CD14-positive monocyte (primary cell): ENCODE measurements at regions not wholly inside any gene's neighbourhood (a gene's known extent, or its start where the extent isn't known, plus 50 kb on each side); places are given as distances from the start of the nearest gene placed in this dataset.
"Not testable (repeated sequence)": the region's sequence is repeated elsewhere in the genome, so short reads cannot be mapped to it uniquely, and the experiment has no call there.

Experiments used
- DNase-seq, 3 donors: peaks; one replicate each; pipeline ENCODE4 v3.0.0-alpha.2; 2011 to 2022
- H2AFZ ChIP-seq: 2 replicates; pipeline ENCODE4 v1.6.0; 2012; ENCODE audit warnings: mild to moderate bottlenecking, low read depth, low read length, inconsistent platforms; ENCODE audit not compliant: insufficient read depth, poor library complexity, severe bottlenecking
- H3K27ac ChIP-seq, 2 donors: 1 replicate in 1 of 2; 2 replicates in 1 of 2; pipeline ENCODE4 v1.5.1; 2012 to 2013; ENCODE audit warnings: low read length in 2 of 2, control low read depth in 1 of 2, inconsistent platforms in 1 of 2, low read depth in 1 of 2, mild to moderate bottlenecking in 1 of 2
- H3K27me3 ChIP-seq, 2 donors: one replicate each; pipeline versions ENCODE4 v1.6.0 to v1.6.1; 2011 to 2013; ENCODE audit warnings: low read length in 2 of 2; ENCODE audit not compliant: control insufficient read depth in 2 of 2, insufficient read depth in 2 of 2
- H3K36me3 ChIP-seq, 2 donors: replicated peaks in 1 of 2; 1 replicate in 1 of 2; 2 replicates in 1 of 2; pipeline versions ENCODE4 v1.5.1 to v1.6.1; 2012 to 2013; ENCODE audit warnings: low read length in 2 of 2, control low read depth in 1 of 2, inconsistent platforms in 1 of 2, mild to moderate bottlenecking in 1 of 2; ENCODE audit not compliant: insufficient read depth in 2 of 2, control insufficient read depth in 1 of 2
- H3K4me1 ChIP-seq, 2 donors: 1 replicate in 1 of 2; 2 replicates in 1 of 2; pipeline versions ENCODE4 v1.5.1 to v1.6.1; 2012 to 2013; ENCODE audit warnings: low read length in 2 of 2, control low read depth in 1 of 2, inconsistent platforms in 1 of 2, mild to moderate bottlenecking in 1 of 2, moderate library complexity in 1 of 2; ENCODE audit not compliant: insufficient read depth in 2 of 2, control insufficient read depth in 1 of 2
- H3K4me2 ChIP-seq: replicated peaks from 2 replicates; pipeline ENCODE3; 2012; ENCODE audit warnings: low read length, moderate library complexity, mild to moderate bottlenecking; ENCODE audit not compliant: poor library complexity, severe bottlenecking; ENCODE audit errors: extremely low read depth
- H3K4me3 ChIP-seq, 3 experiments: fragments of 200-600 bp in 1 of 3; sonication (generic) in 1 of 3; replicated peaks in 1 of 3; 1 replicate in 2 of 3; 2 replicates in 1 of 3; pipeline ENCODE4 v1.5.1; 2011 to 2013; ENCODE audit warnings: low read length in 3 of 3, mild to moderate bottlenecking in 3 of 3, control low read depth in 2 of 3, low read depth in 2 of 3, inconsistent platforms in 1 of 3, moderate library complexity in 1 of 3
- H3K79me2 ChIP-seq: 2 replicates; pipeline ENCODE4 v1.6.0; 2012; ENCODE audit warnings: mild to moderate bottlenecking, control low read depth, inconsistent platforms, low read length, moderate library complexity; ENCODE audit not compliant: insufficient read depth
- H3K9ac ChIP-seq: 2 replicates; pipeline ENCODE4 v1.6.0; 2017; ENCODE audit warnings: low read length, mild to moderate bottlenecking; ENCODE audit not compliant: insufficient read depth, poor library complexity, severe bottlenecking
- H3K9me3 ChIP-seq, 2 donors: replicated peaks in 1 of 2; 1 replicate in 1 of 2; 2 replicates in 1 of 2; pipeline versions ENCODE4 v1.5.1 to v1.6.1; 2012 to 2013; ENCODE audit warnings: low read length in 2 of 2, control low read depth in 1 of 2; ENCODE audit not compliant: control insufficient read depth in 1 of 2, insufficient read depth in 1 of 2
- H4K20me1 ChIP-seq: 2 replicates; pipeline ENCODE4 v1.6.0; 2012; ENCODE audit warnings: mild to moderate bottlenecking, low read length, control low read depth, moderate library complexity; ENCODE audit not compliant: insufficient read depth
- H3K27ac Mint-ChIP-seq, 7 donors: one replicate each; pipeline ENCODE4 v1.8.0; 2020; ENCODE audit warnings: mild to moderate bottlenecking in 7 of 7, mixed read lengths in 7 of 7, moderate library complexity in 6 of 7, inconsistent platforms in 2 of 7
- H3K27me3 Mint-ChIP-seq, 3 donors: one replicate each; pipeline ENCODE4 v1.8.0; 2021 to 2022; ENCODE audit warnings: low read depth in 3 of 3, mild to moderate bottlenecking in 3 of 3, mixed read lengths in 3 of 3, moderate library complexity in 3 of 3, inconsistent platforms in 1 of 3
- H3K36me3 Mint-ChIP-seq, 2 donors: one replicate each; pipeline ENCODE4 v1.8.0; 2020; ENCODE audit warnings: mixed read lengths in 2 of 2, inconsistent platforms in 1 of 2, mild to moderate bottlenecking in 1 of 2
- H3K4me1 Mint-ChIP-seq: one replicate; pipeline ENCODE4 v1.8.0; 2020; ENCODE audit warnings: mild to moderate bottlenecking, mixed read lengths
- H3K4me3 Mint-ChIP-seq, 2 donors: one replicate each; pipeline ENCODE4 v1.8.0; 2020; ENCODE audit warnings: mild to moderate bottlenecking in 2 of 2, mixed read lengths in 2 of 2, moderate library complexity in 1 of 2
- H3K9me3 Mint-ChIP-seq, 7 donors: one replicate each; pipeline ENCODE4 v1.8.0; 2020 to 2022; ENCODE audit warnings: mixed read lengths in 7 of 7, mild to moderate bottlenecking in 6 of 7, moderate library complexity in 6 of 7, inconsistent platforms in 2 of 7
- WGBS: methylation state at CpG from one replicate; pipeline ENCODE4 v1.1.5; 2013; ENCODE audit warnings: missing lambda C conversion rate; ENCODE audit not compliant: insufficient coverage; 5-methylcytosine and 5-hydroxymethylcytosine counted together
- intact Hi-C, 2 donors: fragments of 100-400 bp; cut with micrococcal nuclease; formaldehyde crosslinking; loops; one replicate each; pipeline versions ENCODE4 v1.15.0 to v1.15.1; 2023
- TF ChIP-seq, protein P1 (sequence below): fragments of 200-600 bp; IDR thresholded peaks from one replicate; pipeline ENCODE4 v1.8.0; 2022; ENCODE audit warnings: antibody characterized with exemption, mild to moderate bottlenecking

DNA sequence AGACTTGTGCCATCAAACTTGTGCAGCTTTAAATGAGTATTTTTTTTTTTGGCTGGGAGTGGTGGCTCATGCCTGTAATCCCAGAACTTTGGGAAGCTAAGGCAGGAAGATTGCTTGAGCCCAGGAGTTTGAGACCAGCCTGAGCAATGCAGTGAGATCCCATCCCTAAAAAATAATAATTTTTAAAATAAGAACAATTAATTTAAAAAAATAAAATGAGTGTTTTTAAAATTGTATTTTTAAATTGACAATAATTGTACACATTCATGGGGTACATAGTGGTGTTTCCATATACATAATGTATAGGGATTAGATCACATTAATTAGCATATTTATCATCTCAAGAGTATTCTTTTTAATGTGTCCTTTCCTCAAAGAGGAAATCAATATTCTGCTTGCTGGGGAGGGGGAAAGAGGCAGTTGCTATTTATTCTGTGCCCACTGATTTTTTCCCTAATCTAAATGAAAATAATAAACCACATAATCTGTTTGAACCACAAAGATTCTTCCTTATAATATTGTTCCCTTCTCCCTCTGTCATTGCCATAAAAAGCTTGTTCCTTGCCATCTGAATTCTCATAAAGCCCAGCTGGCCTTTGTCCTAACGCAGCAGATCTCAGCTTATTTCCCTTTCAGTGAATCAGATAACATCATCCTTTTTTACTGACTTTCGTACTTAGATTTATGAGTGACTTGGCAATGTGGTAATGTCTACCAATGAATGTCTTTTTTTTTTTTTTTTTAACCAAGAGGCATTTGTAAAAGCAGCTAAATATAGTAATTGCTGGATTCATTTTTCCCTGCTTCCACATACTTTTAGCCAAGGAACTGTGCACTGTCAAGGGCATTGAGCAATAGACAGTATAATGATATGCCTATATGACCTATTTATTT, 81.8 kb upstream of the RUBCNL start:
- intact Hi-C loops, result no loop called here
- no CpG with 5 or more reads among the region's 2 CpGs for WGBS
- TF ChIP-seq, protein P1, sequence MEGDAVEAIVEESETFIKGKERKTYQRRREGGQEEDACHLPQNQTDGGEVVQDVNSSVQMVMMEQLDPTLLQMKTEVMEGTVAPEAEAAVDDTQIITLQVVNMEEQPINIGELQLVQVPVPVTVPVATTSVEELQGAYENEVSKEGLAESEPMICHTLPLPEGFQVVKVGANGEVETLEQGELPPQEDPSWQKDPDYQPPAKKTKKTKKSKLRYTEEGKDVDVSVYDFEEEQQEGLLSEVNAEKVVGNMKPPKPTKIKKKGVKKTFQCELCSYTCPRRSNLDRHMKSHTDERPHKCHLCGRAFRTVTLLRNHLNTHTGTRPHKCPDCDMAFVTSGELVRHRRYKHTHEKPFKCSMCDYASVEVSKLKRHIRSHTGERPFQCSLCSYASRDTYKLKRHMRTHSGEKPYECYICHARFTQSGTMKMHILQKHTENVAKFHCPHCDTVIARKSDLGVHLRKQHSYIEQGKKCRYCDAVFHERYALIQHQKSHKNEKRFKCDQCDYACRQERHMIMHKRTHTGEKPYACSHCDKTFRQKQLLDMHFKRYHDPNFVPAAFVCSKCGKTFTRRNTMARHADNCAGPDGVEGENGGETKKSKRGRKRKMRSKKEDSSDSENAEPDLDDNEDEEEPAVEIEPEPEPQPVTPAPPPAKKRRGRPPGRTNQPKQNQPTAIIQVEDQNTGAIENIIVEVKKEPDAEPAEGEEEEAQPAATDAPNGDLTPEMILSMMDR, result no peak
- Histone ChIP-seq H4K20me1 (no peaks in the 10 kb centered on the region), H3K4me1 (no peaks in the 10 kb centered on the region), H3K4me3 (no peak overlapping the region), H3K79me2 (no peaks in the 10 kb centered on the region), H3K36me3 (no peaks in the 10 kb centered on the region), H2AFZ (no peak overlapping the region), H3K9me3 (no peaks in the 10 kb centered on the region), H3K27ac (no peak overlapping the region), H3K27me3 (no peaks in the 10 kb centered on the region), H3K9ac (no peak overlapping the region), H3K4me2 (no peak overlapping the region)
- Mint-ChIP-seq H3K27ac (no peak overlapping the region), H3K4me1 (no peaks in the 10 kb centered on the region), H3K36me3 (no peaks in the 10 kb centered on the region), H3K27me3 (no peaks in the 10 kb centered on the region), H3K9me3 (no peaks in the 10 kb centered on the region), H3K4me3 (no peak overlapping the region)
- no peak for DNase-seq

- H3K79me2 ChIP-seq, H3K4me2 ChIP-seq, H3K4me3 Mint-ChIP-seq, DNase-seq, H3K9ac ChIP-seq, H3K4me1 Mint-ChIP-seq, H3K36me3 Mint-ChIP-seq, H4K20me1 ChIP-seq, H3K27ac ChIP-seq, H2AFZ ChIP-seq, H3K4me1 ChIP-seq, H3K27me3 Mint-ChIP-seq, H3K9me3 ChIP-seq, H3K36me3 ChIP-seq, intact Hi-C loops, H3K27me3 ChIP-seq, H3K4me3 ChIP-seq, H3K9me3 Mint-ChIP-seq, H3K27ac Mint-ChIP-seq: not testable (repeated sequence)
- 96% methylated on average over 8 of the region's 10 CpGs for WGBS
Measured at GRCh38 chr13:46467694-46468093, 80.6 kb upstream of the RUBCNL start.

DNA sequence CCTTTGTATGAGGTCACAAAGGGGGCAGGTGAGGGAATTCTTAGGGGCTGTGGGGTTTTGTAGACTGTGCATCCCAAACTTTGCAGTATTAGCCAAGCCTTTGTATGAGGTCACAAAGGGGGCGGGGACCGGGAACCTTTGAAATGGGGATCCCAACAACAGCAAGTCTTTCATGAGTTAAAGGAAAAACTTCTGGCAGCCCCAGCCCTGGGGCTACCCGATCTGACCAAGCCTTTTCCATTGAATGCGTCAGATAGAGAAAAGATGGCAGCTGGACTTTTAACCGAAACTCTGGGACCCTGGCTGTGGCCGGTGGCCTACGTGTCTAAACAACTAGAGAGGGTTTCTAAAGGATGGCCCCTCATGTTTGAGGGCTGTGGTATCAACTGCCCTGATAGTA, 79.0 kb upstream of the RUBCNL start:
- H3K27me3 ChIP-seq, H3K27ac Mint-ChIP-seq, H3K27me3 Mint-ChIP-seq, H3K4me3 Mint-ChIP-seq, H3K36me3 Mint-ChIP-seq, H4K20me1 ChIP-seq, H3K36me3 ChIP-seq, H3K9me3 Mint-ChIP-seq, H3K4me1 Mint-ChIP-seq, intact Hi-C loops, H3K4me3 ChIP-seq, H3K4me2 ChIP-seq, H3K9ac ChIP-seq, H3K27ac ChIP-seq, H2AFZ ChIP-seq, H3K4me1 ChIP-seq, H3K9me3 ChIP-seq, H3K79me2 ChIP-seq, DNase-seq: not testable (repeated sequence)
- WGBS, result 90% methylated on average over 7 of the region's 7 CpGs
